GM18870 (cell line): ENCODE measurements at regions not wholly inside any gene's neighbourhood (a gene's known extent, or its start where the extent isn't known, plus 50 kb on each side); places are given as distances from the start of the nearest gene placed in this dataset.
A peak's percentile ranks its signal among the peaks of the same experiment; 100 is the strongest.

Source experiments
- ATAC-seq: cut with Tn5 transposase; IDR thresholded peaks from one replicate; pipeline ENCODE4 v1.9.1; 2021; ENCODE audit warnings: moderate library complexity; ENCODE audit not compliant: unreplicated experiment

DNA sequence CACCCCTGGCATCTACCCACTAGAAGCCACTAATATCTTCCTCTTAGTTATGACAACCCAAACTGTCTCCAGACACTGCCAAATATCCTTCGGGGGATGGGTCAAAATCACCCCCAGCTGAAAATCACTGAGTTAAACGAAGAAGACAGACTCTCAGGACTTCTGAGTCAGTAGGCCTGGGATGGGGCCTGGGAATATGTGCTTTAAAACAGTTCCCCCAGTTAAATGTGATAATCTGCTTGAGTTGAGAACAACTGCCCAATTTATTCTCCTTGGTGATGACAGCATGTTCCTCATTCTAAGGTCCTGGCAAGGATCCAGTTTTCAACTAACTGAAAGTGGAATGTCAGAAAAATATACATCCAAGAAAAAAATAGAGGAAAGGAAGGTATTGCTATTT is 52.4 kb downstream of the CBLL2 start:
- no peak for ATAC-seq

DNA sequence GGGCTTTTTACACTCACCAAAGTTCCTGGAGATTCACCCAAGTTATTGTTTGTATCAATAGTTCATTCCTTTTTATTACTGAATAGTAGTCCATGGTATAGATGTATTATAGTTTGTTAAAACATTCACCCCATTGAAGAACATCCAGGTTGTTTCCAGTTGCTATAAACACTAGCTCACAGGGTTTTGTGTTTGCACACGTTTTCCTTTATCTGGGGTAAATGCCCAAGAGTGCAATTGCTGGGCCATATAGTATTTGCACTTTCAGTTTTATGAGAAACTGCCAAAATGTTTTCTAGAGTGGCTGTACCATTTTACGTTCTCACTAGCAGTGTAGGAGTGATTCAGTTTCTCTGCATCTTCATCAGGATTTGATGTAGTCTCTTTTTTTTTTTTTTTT is 57.1 kb downstream of the CBLL2 start:
- no peak for ATAC-seq

DNA sequence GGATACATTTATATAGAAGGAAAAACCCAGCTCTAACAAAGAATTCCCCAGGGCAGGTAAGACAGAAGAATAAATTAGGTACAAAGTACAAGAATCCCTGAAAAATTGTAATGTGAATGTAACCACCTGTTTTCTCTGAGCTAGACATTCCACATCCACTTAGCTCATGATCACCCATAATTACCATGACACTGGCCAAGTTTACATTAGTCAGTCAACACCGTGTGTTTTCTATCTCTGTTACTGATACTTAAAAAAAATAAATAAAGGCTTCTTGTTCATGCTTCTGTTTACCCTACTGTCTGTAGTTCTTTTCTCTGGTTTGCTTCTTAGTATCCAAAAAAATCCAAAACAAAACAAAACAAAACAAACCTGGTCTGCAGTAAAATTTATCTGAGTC is 66.0 kb downstream of the CBLL2 start:
- ATAC-seq, result no peak

DNA sequence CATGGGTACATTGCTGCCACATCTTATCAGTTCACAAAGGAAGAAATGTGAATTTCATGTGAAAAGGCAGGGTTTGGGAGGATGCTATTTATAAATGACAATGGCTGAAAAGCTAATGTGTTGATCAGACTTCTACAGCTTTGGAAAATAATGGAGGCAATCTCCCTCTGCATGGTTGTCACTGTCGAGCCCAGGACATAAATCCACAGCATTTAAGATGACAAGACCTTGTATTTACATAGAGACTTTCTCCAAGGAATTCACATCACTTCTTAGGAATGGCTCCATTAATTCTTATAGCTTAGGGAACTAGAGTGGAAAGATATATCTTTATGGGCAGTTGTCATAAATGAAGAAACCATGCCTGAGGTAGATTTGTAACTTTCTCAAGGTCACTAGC is 66.7 kb downstream of the CBLL2 start:
- no peak for ATAC-seq

DNA sequence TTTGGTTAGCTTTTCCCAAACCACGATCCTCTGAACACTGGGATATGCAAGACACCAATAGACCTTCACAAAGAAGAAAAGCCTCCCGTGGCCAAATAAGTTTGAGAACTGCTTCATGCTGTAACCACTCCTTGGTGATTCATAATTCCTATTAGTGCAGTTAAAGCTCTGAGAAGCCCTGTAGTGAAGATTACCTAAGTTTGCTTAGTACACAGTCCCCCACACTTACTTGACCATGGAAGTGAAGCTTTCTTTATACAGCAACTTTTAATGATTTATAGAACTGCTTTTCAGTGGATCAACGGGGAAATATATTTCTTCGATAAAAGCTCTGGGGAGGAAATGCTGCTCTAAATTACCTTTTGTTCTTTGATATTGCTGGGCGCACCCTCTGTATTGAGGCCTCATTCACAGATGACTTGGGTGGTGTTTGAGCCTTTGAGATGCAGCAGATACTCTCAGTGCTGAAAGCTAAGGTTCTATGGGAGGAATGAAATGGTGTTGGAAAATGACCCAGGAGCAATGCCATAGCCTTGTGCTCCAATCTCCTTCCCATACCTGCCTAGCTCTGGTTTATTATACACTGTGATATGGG is 67.4 kb downstream of the CBLL2 start:
- ATAC-seq, result no peak

DNA sequence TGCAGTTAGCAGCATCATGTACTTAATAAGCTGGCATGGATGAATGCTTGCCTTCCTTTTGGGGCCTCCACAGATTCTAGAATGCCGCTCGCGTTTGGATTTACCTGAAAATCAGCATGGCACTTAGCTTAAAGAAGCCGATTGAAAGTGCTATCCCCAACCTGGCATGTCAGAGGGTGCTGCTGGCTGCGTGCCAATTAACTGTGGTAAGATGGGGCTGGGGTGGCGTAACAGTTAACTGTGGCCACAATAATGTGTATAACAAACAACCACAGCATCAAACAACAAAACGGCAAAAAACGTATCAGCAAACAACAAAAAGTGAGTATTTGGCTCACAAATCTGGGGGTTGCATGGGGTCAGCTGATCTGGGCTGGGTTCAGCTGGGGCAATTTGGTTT is 70.5 kb downstream of the CBLL2 start:
- no peak for ATAC-seq

DNA sequence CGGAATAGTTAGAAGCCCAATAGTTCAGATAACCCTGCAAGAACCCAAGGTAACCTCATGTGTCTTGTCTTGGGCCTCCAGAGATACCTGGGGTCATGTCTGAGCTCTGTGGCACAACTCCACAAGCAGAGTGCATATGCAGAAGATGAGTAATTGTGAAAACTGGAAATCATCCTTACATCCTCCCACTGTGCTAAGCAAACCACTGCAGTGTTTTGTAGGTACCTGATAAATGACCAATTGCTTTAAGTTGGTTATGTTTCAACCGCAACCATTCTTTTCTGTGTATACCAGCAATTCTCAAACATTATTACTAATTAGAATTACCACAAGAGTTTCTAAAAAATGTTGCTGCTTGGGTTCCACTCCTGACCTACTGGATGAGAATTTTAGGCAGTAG is 73.2 kb downstream of the CBLL2 start:
- ATAC-seq, result peak; percentile 70

DNA sequence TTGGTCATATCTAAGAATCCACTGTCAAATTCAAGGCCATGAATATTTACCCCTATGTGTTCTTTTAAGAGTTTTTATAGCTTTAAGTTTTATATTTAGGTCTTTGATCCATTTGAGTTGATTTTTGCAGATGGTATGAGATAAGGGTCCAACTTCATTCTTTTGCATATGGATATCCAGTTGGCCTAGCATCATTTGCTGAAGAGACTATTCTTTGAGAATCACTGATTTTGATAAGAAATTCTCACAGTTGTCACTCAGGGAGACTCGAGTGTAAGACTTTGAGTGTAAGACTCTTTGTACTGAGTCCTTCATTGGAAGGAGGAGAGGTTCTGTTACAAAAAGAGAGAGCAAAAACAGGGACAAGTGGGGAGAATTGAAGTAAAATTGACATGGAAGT is 74.8 kb downstream of the CBLL2 start:
- ATAC-seq, result no peak

DNA sequence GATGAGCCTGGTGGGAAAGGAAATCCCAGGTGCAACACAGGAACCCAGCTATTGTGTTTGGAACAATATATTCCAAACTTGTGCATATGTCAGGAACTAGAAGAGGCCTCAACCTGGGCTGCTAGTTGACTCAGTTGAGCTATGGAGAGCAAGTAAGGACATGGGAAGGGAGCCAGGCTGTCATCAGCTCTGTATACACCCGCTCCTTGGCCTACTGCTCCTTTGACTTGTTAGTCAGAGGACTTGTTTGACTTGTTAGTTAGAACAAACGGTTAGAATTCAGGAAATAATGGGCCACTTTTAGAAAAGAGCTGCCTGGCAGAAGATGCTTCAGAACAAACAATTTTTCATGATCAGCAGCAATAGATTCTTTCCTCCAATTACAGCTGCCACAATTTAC is 76.4 kb downstream of the CBLL2 start:
- no peak for ATAC-seq

DNA sequence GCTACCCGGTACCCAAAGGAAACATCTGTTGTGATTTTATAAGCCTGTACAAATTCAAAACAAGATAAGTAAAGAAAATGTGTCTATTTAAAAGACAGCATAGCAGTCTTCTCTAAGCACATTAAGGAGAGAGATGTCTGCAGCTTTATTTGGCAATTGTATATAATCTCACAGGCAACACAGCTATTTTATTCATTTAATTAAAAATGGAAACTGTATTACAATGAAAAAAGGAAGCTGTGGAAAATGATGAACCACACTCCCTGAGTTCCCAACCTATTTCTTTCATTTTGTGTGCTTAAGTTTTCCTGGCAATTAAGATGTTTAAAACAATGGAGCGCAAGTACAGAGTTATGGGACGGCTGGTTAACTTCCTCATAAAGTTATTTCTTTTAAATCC is 78.4 kb downstream of the CBLL2 start:
- no peak for ATAC-seq

DNA sequence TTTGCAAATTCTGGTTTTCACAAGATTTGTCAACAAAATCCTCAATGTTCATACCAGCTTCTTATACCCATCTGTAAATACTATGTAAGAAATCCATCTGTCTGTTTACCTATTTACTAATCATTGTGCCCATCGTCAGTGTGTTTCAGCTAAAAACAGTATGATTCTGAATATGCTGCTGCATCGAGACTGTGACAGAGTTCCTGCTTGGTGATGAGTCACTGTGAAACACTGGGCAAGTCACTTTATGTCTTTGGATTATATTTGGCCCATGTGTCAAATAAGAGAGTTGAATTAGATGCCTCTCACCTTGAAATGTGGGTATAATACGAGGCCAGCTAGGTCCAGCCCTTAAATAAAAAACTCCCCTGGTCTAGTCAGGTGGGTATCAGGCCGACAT is 79.3 kb downstream of the CBLL2 start:
- no peak for ATAC-seq

DNA sequence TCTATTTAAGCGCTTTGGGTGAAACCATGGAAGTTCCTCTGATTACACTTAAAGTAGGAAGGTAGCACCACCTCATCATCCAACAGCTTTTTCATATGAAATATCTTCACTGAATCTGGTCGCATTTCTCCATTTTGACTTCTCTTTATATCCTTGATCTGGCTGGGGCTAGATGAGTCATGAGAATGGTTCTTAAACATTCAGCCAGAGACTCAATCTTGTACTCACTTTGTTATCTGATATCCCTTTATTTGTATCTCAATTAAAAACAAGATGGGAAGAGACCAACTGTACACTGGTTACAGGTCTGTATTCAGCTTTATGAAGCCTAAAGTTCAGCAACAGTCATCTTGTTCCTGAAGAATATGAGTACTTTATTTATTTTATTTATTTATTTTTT is 84.9 kb downstream of the CBLL2 start:
- no peak for ATAC-seq

DNA sequence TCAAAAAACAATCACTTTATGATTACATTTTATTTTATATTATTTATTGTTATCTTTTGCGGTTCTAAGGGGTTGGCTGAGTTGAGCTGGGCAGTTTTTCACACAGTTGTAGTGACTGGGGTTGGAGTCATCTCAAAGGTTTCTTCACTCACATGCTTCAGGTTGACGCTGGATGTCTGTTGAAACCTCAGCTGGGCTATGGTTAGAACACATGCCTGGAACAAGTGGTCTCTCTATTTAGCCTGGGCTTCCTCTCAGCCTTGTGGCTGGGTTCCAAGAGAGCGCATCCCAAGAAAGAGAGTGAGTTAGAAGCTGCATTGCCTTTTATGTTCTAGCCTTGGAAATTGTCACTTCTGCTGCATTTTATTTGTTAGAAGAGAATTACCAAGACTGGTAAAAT is 87.4 kb downstream of the CBLL2 start:
- ATAC-seq, result no peak

DNA sequence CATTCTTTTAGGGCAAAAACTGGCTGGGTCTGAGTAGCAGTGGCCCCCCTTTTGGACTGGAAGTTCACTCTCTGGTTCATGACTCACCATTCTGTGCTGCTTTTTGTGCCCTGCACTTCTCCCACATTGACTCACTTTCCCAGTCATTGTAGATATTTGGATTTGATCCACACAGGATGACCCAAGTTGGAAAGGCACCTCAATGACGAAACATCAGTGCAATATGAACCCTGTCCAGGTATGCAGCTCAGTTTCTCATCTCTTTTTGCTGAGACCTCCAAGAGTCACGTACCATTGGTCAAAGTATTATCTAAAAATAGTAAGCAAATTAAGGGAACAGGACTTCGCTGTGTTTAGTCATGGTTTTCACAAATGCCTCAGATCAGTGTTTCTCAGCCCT is 92.7 kb downstream of the CBLL2 start:
- ATAC-seq, result no peak

DNA sequence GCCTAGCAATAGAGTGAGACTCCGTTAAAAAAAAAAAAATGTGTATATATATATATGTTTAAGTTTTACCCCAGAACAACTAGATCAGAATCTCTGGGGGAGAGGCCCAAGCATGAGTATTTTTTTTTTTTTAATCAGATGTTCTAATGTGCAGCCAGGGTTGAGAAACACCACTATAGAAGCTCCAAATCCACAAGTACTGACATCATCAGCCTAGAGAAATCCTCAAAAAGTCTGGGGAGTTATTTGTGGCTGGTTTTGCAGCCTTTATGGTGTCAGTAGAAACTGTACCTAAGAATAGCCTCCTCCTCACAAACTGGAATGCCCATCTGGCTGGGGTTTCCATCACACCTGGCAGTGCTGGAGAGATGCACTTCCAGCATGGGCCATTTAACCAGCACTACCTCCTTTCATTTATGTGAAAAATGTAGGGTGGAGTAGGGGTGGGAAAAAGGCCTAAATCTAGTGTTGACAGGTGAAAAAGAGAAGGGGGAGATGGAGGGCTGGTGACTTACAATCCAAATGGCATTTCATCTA is 93.5 kb downstream of the CBLL2 start:
- ATAC-seq, result no peak

DNA sequence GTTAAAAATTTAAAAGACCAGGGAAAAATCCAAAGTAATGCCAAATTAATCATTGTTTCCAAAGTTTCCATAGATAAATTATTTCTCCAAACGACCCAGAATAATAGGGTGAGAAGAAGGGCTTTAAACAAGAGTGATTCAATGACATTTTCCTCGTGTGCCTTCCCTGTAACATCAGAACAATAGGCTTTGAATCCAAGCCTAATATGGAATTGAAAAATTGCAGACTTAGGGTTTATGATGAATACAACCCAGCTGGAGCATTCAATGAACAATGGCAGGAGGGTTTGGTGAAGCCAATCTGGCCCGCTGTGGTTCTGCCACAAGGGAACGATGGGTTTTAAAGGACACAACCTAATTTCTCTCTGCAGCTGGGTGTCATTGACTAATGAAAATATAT is 94.2 kb downstream of the CBLL2 start:
- no peak for ATAC-seq

DNA sequence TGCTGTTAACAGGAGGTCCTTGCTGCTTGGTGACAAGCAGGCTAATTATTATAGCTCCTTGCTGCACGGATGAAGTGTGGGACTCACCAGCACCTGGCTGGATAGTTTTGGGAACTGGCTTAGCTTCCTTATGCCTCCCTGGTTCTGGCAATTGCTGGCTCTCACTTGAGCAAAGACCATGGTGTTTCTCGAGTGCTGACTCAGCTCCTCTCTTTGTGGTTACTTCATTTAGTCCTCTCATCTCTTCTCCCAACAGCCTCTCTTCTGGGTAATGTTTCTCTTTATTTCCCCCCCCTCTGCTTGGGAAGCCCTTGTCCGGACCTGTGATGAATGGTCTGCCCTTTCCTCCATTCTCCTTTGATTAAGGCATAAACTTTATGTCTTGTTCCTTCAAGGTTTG is 100.4 kb downstream of the CBLL2 start:
- no peak for ATAC-seq

DNA sequence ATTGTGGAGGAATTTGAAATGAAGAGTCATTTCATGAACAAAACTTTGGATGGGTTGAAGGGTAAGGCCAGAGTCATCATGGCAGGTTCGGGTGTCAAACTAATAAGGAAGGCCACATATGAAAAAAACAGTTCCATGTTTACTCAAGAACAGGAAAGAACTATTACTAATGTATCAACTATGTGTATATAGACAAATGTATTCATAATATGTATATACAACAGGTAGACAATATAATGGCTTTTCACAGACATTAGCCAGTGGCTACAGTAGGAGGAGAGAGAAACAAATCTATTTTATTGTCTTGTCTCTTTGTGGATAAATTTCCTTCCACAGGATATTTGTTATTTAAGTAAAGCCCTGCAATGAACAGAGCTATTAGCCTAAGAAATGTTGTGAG is 101.1 kb downstream of the CBLL2 start:
- no peak for ATAC-seq

DNA sequence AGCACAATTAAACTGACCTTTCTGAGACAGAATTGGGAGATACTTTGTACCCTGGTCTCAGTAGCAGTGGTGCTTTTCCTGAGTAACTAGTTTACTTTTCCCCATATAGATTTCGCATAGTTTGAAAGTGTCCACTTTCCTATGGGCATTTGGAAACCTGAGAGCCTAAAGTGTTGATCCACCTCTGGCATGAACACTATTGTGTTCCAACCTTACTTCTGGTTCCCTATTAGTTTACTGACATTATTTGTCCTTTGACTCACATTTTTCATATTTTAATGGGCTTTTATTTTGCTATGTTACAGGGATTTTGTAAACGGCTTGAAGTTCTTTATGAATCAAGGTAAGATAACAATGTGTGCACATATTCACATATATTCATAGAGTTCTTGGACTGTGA is 103.7 kb downstream of the CBLL2 start:
- no peak for ATAC-seq

DNA sequence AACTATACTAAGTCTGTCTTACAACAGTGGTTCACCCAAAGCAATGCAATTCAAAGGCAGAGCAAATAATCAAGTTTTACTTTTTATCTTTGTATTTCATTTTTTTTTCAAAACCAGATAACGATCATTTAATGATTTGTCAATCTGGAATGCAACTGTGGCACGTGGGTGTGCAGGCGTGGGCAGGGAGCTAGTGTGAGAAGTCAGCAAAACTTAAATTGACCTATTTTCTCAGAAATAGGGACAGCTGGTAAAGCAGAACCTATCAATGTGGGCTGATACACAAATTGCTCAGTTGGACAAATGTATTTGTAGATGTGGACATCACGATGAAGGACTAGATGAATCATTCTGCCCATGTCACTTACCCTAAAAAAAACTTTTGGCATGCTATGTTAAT is 105.6 kb downstream of the CBLL2 start:
- no peak for ATAC-seq

DNA sequence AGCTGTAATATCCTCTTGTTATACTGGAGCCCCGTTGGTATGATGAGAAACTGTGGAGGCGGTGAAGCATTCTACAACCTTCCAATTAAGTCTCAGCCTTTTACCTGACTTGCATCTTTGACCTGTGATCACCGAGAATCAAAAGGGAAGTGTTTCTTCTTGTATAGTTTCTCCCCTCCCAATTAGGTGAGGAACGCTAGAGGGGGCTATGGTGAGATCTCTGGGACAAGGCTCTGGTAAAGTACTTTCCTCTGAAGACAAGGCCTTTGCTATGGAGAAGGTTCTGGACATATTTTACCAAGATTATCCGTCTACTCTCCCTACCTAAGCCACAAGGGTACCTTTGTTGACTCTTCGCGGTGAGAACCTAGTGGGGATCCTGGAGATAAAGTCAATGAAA is 111.3 kb downstream of the CBLL2 start:
- no peak for ATAC-seq

DNA sequence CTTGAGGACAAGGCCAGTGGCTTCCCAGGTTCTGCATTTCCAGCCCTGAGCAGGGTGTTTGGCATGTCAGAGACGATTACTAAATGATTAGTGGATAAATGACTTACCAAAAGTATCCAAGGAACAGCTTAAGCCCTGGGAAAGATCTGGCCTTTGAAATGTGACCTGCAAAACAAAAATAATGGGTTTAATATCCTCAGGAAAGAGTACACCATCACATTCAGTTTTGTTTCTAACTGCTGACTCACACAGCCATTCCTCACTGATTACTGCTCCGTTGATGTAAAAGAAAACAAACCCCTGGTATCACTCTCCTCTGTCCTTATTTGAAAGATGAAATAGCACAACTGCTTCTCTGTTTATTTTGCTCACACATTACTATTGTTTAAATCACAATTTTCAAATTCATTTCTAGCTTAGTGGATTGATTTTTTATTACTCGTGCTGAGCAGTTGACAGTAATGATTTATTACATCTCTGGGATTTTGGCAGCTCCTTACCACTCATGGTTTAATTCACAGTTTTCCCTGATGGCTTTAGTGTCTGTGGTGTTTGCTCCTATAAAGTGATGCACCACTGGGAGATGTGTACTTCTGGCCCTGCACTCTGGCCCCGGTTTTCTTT is 117.0 kb downstream of the CBLL2 start:
- no peak for ATAC-seq
